KMS-11 (cell line): ENCODE measurements at regions not wholly inside any gene's neighbourhood (a gene's known extent, or its start where the extent isn't known, plus 50 kb on each side); places are given as distances from the start of the nearest gene placed in this dataset.

Experiments
- H2AFZ ChIP-seq: fragments of 200-600 bp; sonication (generic); 2 replicates; pipeline ENCODE4 v1.6.1; 2016; ENCODE audit warnings: antibody characterized with exemption, mixed run types, low read depth
- H3K27ac ChIP-seq: fragments of 200-600 bp; sonication (generic); 2 replicates; pipeline ENCODE4 v1.6.1; 2016; ENCODE audit warnings: mild to moderate bottlenecking, mixed run types
- H3K27me3 ChIP-seq: fragments of 200-600 bp; sonication (generic); 2 replicates; pipeline ENCODE4 v1.6.1; 2017; ENCODE audit warnings: mild to moderate bottlenecking, low read depth, mixed run types, moderate library complexity; ENCODE audit not compliant: insufficient read depth
- H3K36me3 ChIP-seq: fragments of 200-600 bp; sonication (generic); 2 replicates; pipeline ENCODE4 v1.6.1; 2017; ENCODE audit warnings: mild to moderate bottlenecking, mixed run types; ENCODE audit not compliant: insufficient read depth
- H3K4me1 ChIP-seq: fragments of 200-600 bp; sonication (generic); 2 replicates; pipeline ENCODE4 v1.6.1; 2016; ENCODE audit warnings: mild to moderate bottlenecking, low read depth, mixed run types; ENCODE audit not compliant: poor library complexity, severe bottlenecking
- H3K4me2 ChIP-seq: fragments of 200-600 bp; sonication (generic); 2 replicates; pipeline ENCODE4 v1.7.0; 2016; ENCODE audit warnings: mild to moderate bottlenecking, mixed run types
- H3K4me3 ChIP-seq: fragments of 200-600 bp; sonication (generic); IDR thresholded peaks from 2 replicates; pipeline ENCODE4 v1.6.1; 2017; ENCODE audit warnings: low read depth, low read length, mixed read lengths; ENCODE audit not compliant: insufficient read depth
- H3K79me2 ChIP-seq: fragments of 200-600 bp; sonication (generic); 2 replicates; pipeline ENCODE4 v1.6.1; 2016; ENCODE audit warnings: low read depth, mixed run types; ENCODE audit not compliant: insufficient read depth
- H3K9ac ChIP-seq: fragments of 200-600 bp; sonication (generic); 2 replicates; pipeline ENCODE4 v1.6.1; 2016; ENCODE audit warnings: mild to moderate bottlenecking, mixed run types
- H4K20me1 ChIP-seq: fragments of 200-600 bp; sonication (generic); 2 replicates; pipeline ENCODE4 v1.6.1; 2016; ENCODE audit warnings: mild to moderate bottlenecking, mixed run types; ENCODE audit not compliant: insufficient read depth
- CTCF ChIP-seq: fragments of 200-600 bp; sonication (generic); conservative IDR thresholded peaks from 2 replicates; pipeline ENCODE4 v1.6.1; 2017; ENCODE audit warnings: low read depth, mild to moderate bottlenecking, antibody characterized with exemption, low read length, moderate library complexity, mixed read lengths

DNA sequence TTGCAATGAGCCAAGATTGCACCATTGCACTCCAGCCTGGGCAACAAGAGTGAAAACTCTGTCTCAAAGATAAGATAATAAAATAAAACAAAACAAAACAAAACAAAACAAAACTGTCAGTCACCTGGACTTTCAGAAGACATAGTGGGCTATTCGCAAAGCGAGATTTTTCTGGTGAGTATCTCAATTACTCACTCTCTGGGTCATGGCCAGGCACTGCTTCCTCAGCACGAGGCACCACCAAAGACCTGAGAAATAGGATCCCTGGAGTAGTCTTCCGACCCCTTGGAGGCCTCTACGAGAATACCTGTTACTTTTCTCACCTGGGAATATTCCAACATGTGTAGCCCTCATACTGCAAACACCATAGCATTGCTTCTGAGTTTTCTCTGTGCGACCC, 201.7 kb upstream of the ZNF618 start:
- Histone ChIP-seq H3K27ac (no peak overlapping the region), H3K79me2 (no peaks in the 10 kb centered on the region), H3K9ac (no peak overlapping the region), H3K4me2 (no peak overlapping the region), H4K20me1 (no peaks in the 10 kb centered on the region), H3K36me3 (no peaks in the 10 kb centered on the region), H2AFZ (no peak overlapping the region), H3K4me1 (no peaks in the 10 kb centered on the region), H3K27me3 (0 out of 2 replicates have a peak, but pooled peaks cover 4% of the 10 kb centered on the region), H3K4me3 (no peak overlapping the region)
- TF ChIP-seq CTCF: no peak

DNA sequence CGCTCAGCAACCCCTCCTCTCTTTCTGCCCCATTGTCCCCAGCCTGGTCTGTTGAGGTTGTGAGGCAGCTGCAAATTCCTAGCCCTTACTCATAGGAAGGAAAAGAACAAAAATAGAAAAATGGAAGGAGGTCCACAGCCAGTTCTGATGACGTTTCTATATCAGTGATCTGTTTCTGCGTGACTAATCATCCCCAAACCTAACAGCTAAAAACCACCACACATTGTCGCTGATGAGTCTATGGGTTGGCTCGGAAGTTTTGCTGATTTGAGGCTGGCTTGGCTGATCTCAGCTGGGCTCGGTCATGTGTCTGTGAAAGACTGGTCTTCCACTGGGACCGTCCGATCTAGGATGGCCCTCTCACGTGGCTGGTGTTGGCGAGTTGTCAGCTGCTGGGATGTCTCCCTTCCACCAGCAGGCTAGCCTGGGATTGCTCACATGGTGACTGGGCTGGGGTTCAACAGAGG, 200.6 kb upstream of the ZNF618 start:
- no peaks in the 10 kb centered on the region for H3K4me1 ChIP-seq
- no peak for TF ChIP-seq CTCF
- H4K20me1 ChIP-seq: no peaks in the 10 kb centered on the region
- H2AFZ ChIP-seq: no peak overlapping the region
- H3K9ac ChIP-seq: no peak overlapping the region
- H3K36me3 ChIP-seq: no peaks in the 10 kb centered on the region
- no peak overlapping the region for H3K27ac ChIP-seq
- no peaks in the 10 kb centered on the region for H3K79me2 ChIP-seq
- H3K27me3 ChIP-seq: 0 out of 2 replicates have a peak, but pooled peaks cover 4% of the 10 kb centered on the region
- H3K4me2 ChIP-seq: no peak overlapping the region
- H3K4me3 ChIP-seq: no peak overlapping the region

- Histone ChIP-seq H4K20me1 (no peaks in the 10 kb centered on the region), H3K4me1 (no peaks in the 10 kb centered on the region), H2AFZ (no peak overlapping the region), H3K36me3 (no peaks in the 10 kb centered on the region), H3K4me3 (no peak overlapping the region), H3K27ac (no peak overlapping the region), H3K9ac (no peak overlapping the region), H3K27me3 (0 out of 2 replicates have a peak, but pooled peaks cover 4% of the 10 kb centered on the region), H3K4me2 (no peak overlapping the region), H3K79me2 (no peaks in the 10 kb centered on the region)
- TF ChIP-seq CTCF: no peak
Measured at GRCh38 chr9:113677057-113677456, 199.1 kb upstream of the ZNF618 start.

- no peaks in the 10 kb centered on the region for H3K4me1 ChIP-seq
- H3K4me2 ChIP-seq: no peak overlapping the region
- H3K27ac ChIP-seq: no peak overlapping the region
- no peak overlapping the region for H3K4me3 ChIP-seq
- no peak overlapping the region for H3K9ac ChIP-seq
- no peaks in the 10 kb centered on the region for H3K79me2 ChIP-seq
- no peak for TF ChIP-seq CTCF
- H3K27me3 ChIP-seq: 0 out of 2 replicates have a peak, but pooled peaks cover 4% of the 10 kb centered on the region
- H2AFZ ChIP-seq: no peak overlapping the region
- H4K20me1 ChIP-seq: no peaks in the 10 kb centered on the region
- no peaks in the 10 kb centered on the region for H3K36me3 ChIP-seq
Measured at GRCh38 chr9:113677569-113677968, 198.5 kb upstream of the ZNF618 start.
